Endodermal cell (in vitro differentiated cells): ENCODE measurements at regions not wholly inside any gene's neighbourhood (a gene's known extent, or its start where the extent isn't known, plus 50 kb on each side); places are given as distances from the start of the nearest gene placed in this dataset.

Experiments used
- DNase-seq: peaks from one replicate; pipeline ENCODE4 v3.0.0-alpha.2; 2017
- H3K27ac ChIP-seq: 2 replicates; pipeline ENCODE4 v1.5.1; 2013; ENCODE audit warnings: mild to moderate bottlenecking, low read depth, low read length, moderate library complexity
- H3K27me3 ChIP-seq: 2 replicates; pipeline ENCODE4 v1.6.1; 2013; ENCODE audit warnings: mild to moderate bottlenecking, low read length, moderate library complexity; ENCODE audit not compliant: insufficient read depth, control insufficient read depth, poor library complexity, severe bottlenecking
- H3K36me3 ChIP-seq: 2 replicates; pipeline ENCODE4 v1.7.0; 2013; ENCODE audit warnings: mild to moderate bottlenecking, low read length, moderate library complexity; ENCODE audit not compliant: control insufficient read depth, insufficient read depth
- H3K4me1 ChIP-seq: one replicate; pipeline ENCODE4 v1.7.0; 2013; ENCODE audit warnings: low read length; ENCODE audit not compliant: control insufficient read depth, insufficient read depth
- H3K4me3 ChIP-seq: 2 replicates; pipeline ENCODE4 v1.5.1; 2013; ENCODE audit warnings: mild to moderate bottlenecking, low read length, moderate library complexity
- H3K9ac ChIP-seq: 2 replicates; pipeline ENCODE4 v1.6.1; 2013; ENCODE audit warnings: mild to moderate bottlenecking, low read length, moderate library complexity; ENCODE audit not compliant: poor library complexity, severe bottlenecking; ENCODE audit errors: extremely low read depth
- H3K9me3 ChIP-seq: 2 replicates; pipeline ENCODE4 v1.6.1; 2013; ENCODE audit warnings: mild to moderate bottlenecking, low read length, moderate library complexity; ENCODE audit not compliant: control insufficient read depth
- H3K27ac Mint-ChIP-seq: 2 replicates; pipeline ENCODE4 v1.8.0; 2020; ENCODE audit warnings: mixed read lengths
- H3K27me3 Mint-ChIP-seq: 2 replicates; pipeline ENCODE4 v1.8.0; 2021; ENCODE audit warnings: mild to moderate bottlenecking, mixed read lengths; ENCODE audit not compliant: insufficient read depth
- H3K36me3 Mint-ChIP-seq: 2 replicates; pipeline ENCODE4 v1.8.0; 2020; ENCODE audit warnings: low read depth, mixed read lengths
- H3K4me1 Mint-ChIP-seq: 2 replicates; pipeline ENCODE4 v1.8.0; 2020; ENCODE audit warnings: mixed read lengths
- H3K4me3 Mint-ChIP-seq: 2 replicates; pipeline ENCODE4 v1.8.0; 2020; ENCODE audit warnings: mild to moderate bottlenecking, moderate library complexity, mixed read lengths
- H3K9me3 Mint-ChIP-seq: 2 replicates; pipeline ENCODE4 v1.8.0; 2020; ENCODE audit warnings: mild to moderate bottlenecking, mixed read lengths
- WGBS, 2 experiments: methylation state at CpG; one replicate each; pipeline versions ENCODE4 v1.1.5 to v1.1.7; 2013; ENCODE audit warnings: missing lambda C conversion rate in 2 of 2, mixed read lengths in 1 of 2; ENCODE audit not compliant: insufficient coverage in 1 of 2, insufficient read length in 1 of 2; 5-methylcytosine and 5-hydroxymethylcytosine counted together
- TF ChIP-seq, protein P1 (sequence below): fragments of 200-600 bp; sonication (generic); conservative IDR thresholded peaks from 2 replicates; pipeline ENCODE4 v1.5.0; 2021; ENCODE audit warnings: antibody characterized with exemption, mild to moderate bottlenecking

GRCh38 chr10:130817674-130818073 lies 493.8 kb downstream of the TCERG1L start:
- no peaks in the 10 kb centered on the region for H3K27me3 Mint-ChIP-seq
- WGBS, 2 experiments: 96 to 98% methylated on average over 5 to 6 of the region's 6 CpGs

DNA sequence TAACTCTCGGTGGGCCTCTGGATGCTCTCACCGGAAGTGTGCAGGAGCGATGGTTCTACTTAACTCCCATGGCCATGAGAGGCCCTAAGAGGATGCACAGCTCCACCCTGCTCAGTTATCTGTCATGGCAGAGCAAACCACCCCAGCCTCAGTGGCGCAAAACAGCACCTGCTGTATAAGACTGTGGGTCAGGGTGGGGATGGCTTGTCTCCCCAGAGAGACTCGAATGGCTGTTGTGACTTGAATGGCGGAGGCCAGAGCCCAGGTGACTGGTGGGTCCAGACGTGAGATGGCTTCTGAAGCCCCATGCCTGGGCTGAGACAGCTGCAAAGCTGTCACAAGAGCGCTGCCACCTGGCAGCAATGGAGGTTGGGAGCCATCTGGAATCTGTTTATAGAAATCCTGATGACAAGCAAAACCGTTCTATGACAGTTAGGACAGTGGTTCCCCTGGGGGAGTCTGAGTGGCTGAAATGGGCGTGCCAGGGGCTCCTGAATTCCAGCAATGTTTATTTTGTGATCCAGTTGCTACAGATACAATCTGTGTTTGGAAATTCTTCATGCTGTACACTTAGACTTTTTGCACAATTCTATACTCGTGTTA lies 490.5 kb downstream of the TCERG1L start:
- no peak overlapping the region for H3K9ac ChIP-seq
- H3K4me1 ChIP-seq: no peaks in the 10 kb centered on the region
- H3K9me3 ChIP-seq: peaks cover 7% of the 10 kb centered on the region
- DNase-seq: no peak
- Mint-ChIP-seq H3K4me1 (no peaks in the 10 kb centered on the region), H3K27ac (no peak overlapping the region), H3K27me3 (no peaks in the 10 kb centered on the region), H3K36me3 (no peaks in the 10 kb centered on the region), H3K9me3 (peaks cover 17% of the 10 kb centered on the region), H3K4me3 (no peak overlapping the region)
- TF ChIP-seq, protein P1, sequence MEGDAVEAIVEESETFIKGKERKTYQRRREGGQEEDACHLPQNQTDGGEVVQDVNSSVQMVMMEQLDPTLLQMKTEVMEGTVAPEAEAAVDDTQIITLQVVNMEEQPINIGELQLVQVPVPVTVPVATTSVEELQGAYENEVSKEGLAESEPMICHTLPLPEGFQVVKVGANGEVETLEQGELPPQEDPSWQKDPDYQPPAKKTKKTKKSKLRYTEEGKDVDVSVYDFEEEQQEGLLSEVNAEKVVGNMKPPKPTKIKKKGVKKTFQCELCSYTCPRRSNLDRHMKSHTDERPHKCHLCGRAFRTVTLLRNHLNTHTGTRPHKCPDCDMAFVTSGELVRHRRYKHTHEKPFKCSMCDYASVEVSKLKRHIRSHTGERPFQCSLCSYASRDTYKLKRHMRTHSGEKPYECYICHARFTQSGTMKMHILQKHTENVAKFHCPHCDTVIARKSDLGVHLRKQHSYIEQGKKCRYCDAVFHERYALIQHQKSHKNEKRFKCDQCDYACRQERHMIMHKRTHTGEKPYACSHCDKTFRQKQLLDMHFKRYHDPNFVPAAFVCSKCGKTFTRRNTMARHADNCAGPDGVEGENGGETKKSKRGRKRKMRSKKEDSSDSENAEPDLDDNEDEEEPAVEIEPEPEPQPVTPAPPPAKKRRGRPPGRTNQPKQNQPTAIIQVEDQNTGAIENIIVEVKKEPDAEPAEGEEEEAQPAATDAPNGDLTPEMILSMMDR: no peak
- H3K36me3 ChIP-seq: no peaks in the 10 kb centered on the region
- no peaks in the 10 kb centered on the region for H3K27me3 ChIP-seq
- H3K4me3 ChIP-seq: no peak overlapping the region
- H3K27ac ChIP-seq: no peak overlapping the region
- 92 to 95% methylated on average over 9 to 11 of the region's 11 CpGs for WGBS, 2 experiments

More at GRCh38 chr10:130817674-130818073, 493.8 kb downstream of the TCERG1L start:
- Histone ChIP-seq H3K36me3 (no peaks in the 10 kb centered on the region), H3K27ac (no peak overlapping the region), H3K9me3 (no peaks in the 10 kb centered on the region), H3K27me3 (no peaks in the 10 kb centered on the region), H3K4me3 (no peak overlapping the region), H3K4me1 (no peaks in the 10 kb centered on the region), H3K9ac (no peak overlapping the region)
- no peaks in the 10 kb centered on the region for H3K36me3 Mint-ChIP-seq
- TF ChIP-seq, protein P1: no peak
- no peak for DNase-seq
- H3K4me3 Mint-ChIP-seq: no peak overlapping the region
- no peaks in the 10 kb centered on the region for H3K4me1 Mint-ChIP-seq
- H3K27ac Mint-ChIP-seq: no peak overlapping the region
- no peaks in the 10 kb centered on the region for H3K9me3 Mint-ChIP-seq

GRCh38 chr10:130824230-130825014 lies 487.1 kb downstream of the TCERG1L start:
- Histone ChIP-seq H3K4me3 (no peak overlapping the region), H3K9me3 (peaks cover 14% of the 10 kb centered on the region), H3K27ac (no peak overlapping the region), H3K27me3 (no peaks in the 10 kb centered on the region), H3K36me3 (no peaks in the 10 kb centered on the region), H3K4me1 (no peaks in the 10 kb centered on the region), H3K9ac (no peak overlapping the region)
- Mint-ChIP-seq H3K4me1 (no peaks in the 10 kb centered on the region), H3K36me3 (no peaks in the 10 kb centered on the region), H3K27me3 (no peaks in the 10 kb centered on the region), H3K4me3 (no peak overlapping the region), H3K27ac (no peak overlapping the region), H3K9me3 (peaks cover 23% of the 10 kb centered on the region)
- TF ChIP-seq, protein P1: no peak
- DNase-seq: no peak
- 86 to 92% methylated on average over 4 of the region's 4 CpGs for WGBS, 2 experiments
